Transverse colon (tissue), 4 donors: ENCODE measurements at regions not wholly inside any gene's neighbourhood (a gene's known extent, or its start where the extent isn't known, plus 50 kb on each side); places are given as distances from the start of the nearest gene placed in this dataset.

ENCODE experiments used
- DNase-seq: peaks from one replicate; pipeline ENCODE4 v3.0.0-alpha.2; 2019
- H3K27ac ChIP-seq, 4 donors: fragments of 200-600 bp; sonication (generic); 2 replicates each; pipeline ENCODE4 v1.5.1; 2016 to 2018; ENCODE audit warnings: inconsistent platforms in 4 of 4
- H3K27me3 ChIP-seq: fragments of 200-600 bp; sonication (generic); 2 replicates; pipeline ENCODE4 v1.5.1; 2017; ENCODE audit warnings: inconsistent platforms
- H3K36me3 ChIP-seq, 4 donors: fragments of 200-600 bp; sonication (generic); 2 replicates each; pipeline ENCODE4 v1.5.1; 2017 to 2019; ENCODE audit warnings: inconsistent platforms in 4 of 4
- H3K4me1 ChIP-seq, 4 donors: fragments of 200-600 bp; sonication (generic); 2 replicates each; pipeline ENCODE4 v1.5.1; 2017 to 2020; ENCODE audit warnings: inconsistent platforms in 4 of 4
- H3K4me3 ChIP-seq, 4 donors: fragments of 200-600 bp; sonication (generic); 1 replicate in 1 of 4; 2 replicates in 3 of 4; pipeline versions ENCODE4 v1.5.1 to v1.6.1; 2017 to 2019; ENCODE audit warnings: inconsistent platforms in 4 of 4
- H3K9me3 ChIP-seq, 2 donors: fragments of 200-600 bp; sonication (generic); 2 replicates each; pipeline ENCODE4 v1.5.1; 2017 to 2019; ENCODE audit warnings: inconsistent platforms in 2 of 2
- EP300 ChIP-seq: sonication (generic); formaldehyde crosslinking; IDR thresholded peaks from one replicate; pipeline ENCODE4 v1.6.1; 2017; ENCODE audit warnings: antibody characterized with exemption, low read depth
- POLR2A ChIP-seq: fragments of 450-650 bp; IDR thresholded peaks from one replicate; pipeline ENCODE4 v1.6.1; 2016; ENCODE audit warnings: antibody characterized with exemption, mild to moderate bottlenecking, moderate library complexity
- POLR2AphosphoS5 ChIP-seq, 3 donors: sonication (generic); formaldehyde crosslinking; IDR thresholded peaks; one replicate each; pipeline ENCODE4 v1.6.1; 2016; ENCODE audit warnings: antibody characterized with exemption in 3 of 3
- WGBS, 2 donors: methylation state at CpG; one replicate each; pipeline ENCODE4 v1.1.5; 2018; ENCODE audit warnings: low coverage in 1 of 2; 5-methylcytosine and 5-hydroxymethylcytosine counted together
- in situ Hi-C, 4 donors: fragments of 200-750 bp; cut with MboI; loops; one replicate each; pipeline versions ENCODE4 v1.15.0 to v1.15.1; 2017; ENCODE audit warnings: low sequenced_read_pairs in 3 of 4, low pct_ligation_motif_present in 1 of 4, low pct_unique_long_range_greater_than_20kb in 1 of 4
- intact Hi-C: fragments of 100-400 bp; cut with DNase I; formaldehyde crosslinking; loops from one replicate; pipeline ENCODE4 v1.15.1; 2023; ENCODE audit warnings: low total_unique reads
- TF ChIP-seq, protein P1 (sequence below), 5 experiments: fragments of 200-600 bp in 3 of 5; fragments of 450-650 bp in 2 of 5; sonication (generic) in 3 of 5; IDR thresholded peaks; 1 replicate in 2 of 5; 2 replicates in 3 of 5; pipeline ENCODE4 v1.5.1; 2016 to 2017; ENCODE audit warnings: antibody characterized with exemption in 5 of 5, inconsistent platforms in 3 of 5, mild to moderate bottlenecking in 2 of 5, moderate library complexity in 1 of 5

DNA sequence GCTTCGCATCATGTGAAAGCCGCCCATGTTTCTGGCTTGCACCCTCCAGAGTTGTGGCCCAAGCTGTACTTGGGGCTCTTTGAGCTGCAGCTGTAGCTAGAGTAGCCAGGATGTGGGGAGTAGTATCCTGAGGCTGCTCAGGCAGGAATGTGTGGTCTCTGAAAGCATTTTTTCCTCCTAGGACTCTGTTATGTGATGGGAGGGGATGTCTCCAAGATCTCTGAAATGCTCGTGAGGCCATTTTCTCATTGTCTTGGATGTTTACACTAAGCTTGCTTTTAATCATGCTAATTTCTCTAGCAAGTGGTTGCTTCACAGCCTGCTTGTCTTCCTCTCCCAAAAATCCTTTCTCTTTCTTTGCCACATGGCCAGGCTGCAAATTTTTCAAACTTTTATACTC lies 687.6 kb downstream of the DCDC2C start:
- H3K27me3 ChIP-seq = no peaks in the 10 kb centered on the region
- no peak overlapping the region for H3K4me3 ChIP-seq
- no peak for TF ChIP-seq EP300
- no peak for TF ChIP-seq POLR2A
- TF ChIP-seq, protein P1, sequence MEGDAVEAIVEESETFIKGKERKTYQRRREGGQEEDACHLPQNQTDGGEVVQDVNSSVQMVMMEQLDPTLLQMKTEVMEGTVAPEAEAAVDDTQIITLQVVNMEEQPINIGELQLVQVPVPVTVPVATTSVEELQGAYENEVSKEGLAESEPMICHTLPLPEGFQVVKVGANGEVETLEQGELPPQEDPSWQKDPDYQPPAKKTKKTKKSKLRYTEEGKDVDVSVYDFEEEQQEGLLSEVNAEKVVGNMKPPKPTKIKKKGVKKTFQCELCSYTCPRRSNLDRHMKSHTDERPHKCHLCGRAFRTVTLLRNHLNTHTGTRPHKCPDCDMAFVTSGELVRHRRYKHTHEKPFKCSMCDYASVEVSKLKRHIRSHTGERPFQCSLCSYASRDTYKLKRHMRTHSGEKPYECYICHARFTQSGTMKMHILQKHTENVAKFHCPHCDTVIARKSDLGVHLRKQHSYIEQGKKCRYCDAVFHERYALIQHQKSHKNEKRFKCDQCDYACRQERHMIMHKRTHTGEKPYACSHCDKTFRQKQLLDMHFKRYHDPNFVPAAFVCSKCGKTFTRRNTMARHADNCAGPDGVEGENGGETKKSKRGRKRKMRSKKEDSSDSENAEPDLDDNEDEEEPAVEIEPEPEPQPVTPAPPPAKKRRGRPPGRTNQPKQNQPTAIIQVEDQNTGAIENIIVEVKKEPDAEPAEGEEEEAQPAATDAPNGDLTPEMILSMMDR (IDR thresholded peaks at IDR 0.05) = no peak
- no peak for TF ChIP-seq POLR2AphosphoS5 (IDR thresholded peaks at IDR 0.05)
- intact Hi-C loops (no loop called here), in situ Hi-C loops (no loop called here)
- no peak overlapping the region for H3K27ac ChIP-seq
- no peaks in the 10 kb centered on the region for H3K4me1 ChIP-seq
- WGBS, 2 donors = 72% methylated on average over 3 of the region's 3 CpGs; no CpG with 5 or more reads in 1 of the 2 donors
- H3K36me3 ChIP-seq = no peaks in the 10 kb centered on the region
- DNase-seq = no peak
- peaks cover 12 to 16% of the 10 kb centered on the region in 2 donors for H3K9me3 ChIP-seq

DNA sequence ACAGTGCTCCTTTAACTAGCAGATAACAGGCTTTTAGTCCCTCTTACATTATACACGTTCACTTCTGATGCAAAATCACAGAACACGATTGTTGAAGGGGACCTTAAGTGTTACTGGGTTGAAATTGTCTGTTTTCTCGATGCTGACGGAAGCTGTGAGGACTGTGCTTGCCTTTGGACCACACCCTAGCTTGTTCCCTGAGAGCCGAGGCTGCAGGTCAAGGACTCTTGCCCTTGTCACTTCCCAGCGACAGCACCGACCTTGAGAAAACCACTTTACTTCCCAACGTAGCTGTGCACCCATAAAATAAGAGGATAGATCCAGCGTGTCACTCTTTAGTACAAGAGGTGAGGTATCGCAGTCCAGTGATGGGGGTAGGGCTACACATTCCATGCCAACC lies 701.0 kb downstream of the DCDC2C start:
- intact Hi-C loops = no loop called here
- in situ Hi-C loops = no loop called here
- TF ChIP-seq EP300 (no peak), POLR2AphosphoS5 (IDR thresholded peaks at IDR 0.05) (no peak), POLR2A (no peak)
- TF ChIP-seq, protein P1 (IDR thresholded peaks at IDR 0.05) = no peak

DNA sequence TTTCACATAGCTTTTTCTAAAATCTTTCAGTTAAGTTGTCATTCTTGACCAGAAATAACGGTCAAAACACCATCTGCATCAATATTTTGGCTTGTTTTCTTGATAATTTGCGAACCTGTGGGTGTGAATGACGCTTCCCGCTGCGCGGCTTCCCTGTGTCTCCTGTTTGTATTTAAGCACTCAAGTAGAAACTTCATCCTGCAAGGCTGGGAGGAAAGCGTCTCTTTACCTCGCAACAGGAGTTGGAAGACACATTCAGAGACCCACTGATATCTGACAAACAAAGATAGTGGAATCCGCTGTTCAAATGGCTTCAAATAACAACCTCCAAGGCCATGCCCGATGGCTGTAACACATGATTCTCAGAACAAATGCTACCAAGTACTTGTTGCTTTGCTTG lies 704.9 kb downstream of the DCDC2C start:
- DNase-seq = no peak
- TF ChIP-seq POLR2AphosphoS5 (IDR thresholded peaks at IDR 0.05) (no peak), POLR2A (no peak), EP300 (no peak)
- TF ChIP-seq, protein P1 (IDR thresholded peaks at IDR 0.05) = no peak
- Histone ChIP-seq H3K27me3 (no peaks in the 10 kb centered on the region), H3K36me3 (no peaks in the 10 kb centered on the region), H3K9me3 (peaks cover 0 to 3% of the 10 kb centered on the region in 2 donors), H3K4me3 (no peak overlapping the region), H3K27ac (no peak overlapping the region), H3K4me1 (no peaks in the 10 kb centered on the region)
- in situ Hi-C loops (no loop called here), intact Hi-C loops (no loop called here)
- WGBS, 2 donors = 64 to 72% methylated on average over 8 to 10 of the region's 10 CpGs

More for the DNA sequence above, 701.0 kb downstream of the DCDC2C start:
- H3K4me1 ChIP-seq = no peaks in the 10 kb centered on the region
- H3K27ac ChIP-seq = no peak overlapping the region
- no peak for DNase-seq
- no peaks in the 10 kb centered on the region for H3K27me3 ChIP-seq
- WGBS, 2 donors = 67% methylated on average over 10 of the region's 10 CpGs; no CpG with 5 or more reads in 1 of the 2 donors
- H3K9me3 ChIP-seq = peaks cover 7 to 12% of the 10 kb centered on the region in 2 donors
- no peak overlapping the region for H3K4me3 ChIP-seq
- H3K36me3 ChIP-seq = no peaks in the 10 kb centered on the region

DNA sequence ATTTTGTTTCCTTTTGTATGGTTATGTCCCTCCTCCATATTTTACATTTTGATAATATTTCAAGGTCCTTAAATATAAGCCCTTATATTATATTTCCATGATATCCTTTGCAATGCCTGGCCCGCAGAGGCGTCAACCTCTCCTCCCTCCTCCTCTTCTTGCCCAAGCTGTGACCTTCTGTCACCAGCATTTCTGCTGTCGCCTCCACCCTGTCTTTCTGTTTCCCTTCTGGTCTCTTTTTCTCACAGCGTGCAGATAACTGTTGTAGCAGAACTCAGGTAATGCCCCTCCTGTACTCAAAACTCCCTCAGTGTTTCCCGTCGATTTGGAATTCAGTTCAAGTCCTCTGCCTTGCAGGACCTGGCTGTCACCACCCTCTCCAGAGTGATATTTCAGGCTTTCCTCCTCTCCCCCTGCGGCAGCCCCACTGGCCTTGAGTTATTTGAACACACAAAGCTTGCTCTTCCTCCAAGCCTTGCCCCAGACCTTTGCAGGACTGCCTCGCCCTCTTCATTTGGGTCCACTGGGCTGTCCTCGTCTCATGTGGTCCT lies 709.3 kb downstream of the DCDC2C start:
- intact Hi-C loops = no loop called here
- no peak for DNase-seq
- Histone ChIP-seq H3K27ac (no peak overlapping the region), H3K4me1 (no peaks in the 10 kb centered on the region), H3K27me3 (no peaks in the 10 kb centered on the region), H3K36me3 (no peaks in the 10 kb centered on the region), H3K9me3 (peaks cover 0 to 3% of the 10 kb centered on the region in 2 donors), H3K4me3 (no peak overlapping the region)
- TF ChIP-seq EP300 = no peak
- TF ChIP-seq POLR2A = no peak
- no peak for TF ChIP-seq POLR2AphosphoS5 (IDR thresholded peaks at IDR 0.05)
- TF ChIP-seq, protein P1 (IDR thresholded peaks at IDR 0.05) = no peak
- in situ Hi-C loops = no loop called here
- WGBS, 2 donors = 79% methylated on average over 6 to 9 of the region's 9 CpGs
